ENCODE measurements at regions not wholly inside any gene's neighbourhood (a gene's known extent, or its start where the extent isn't known, plus 50 kb on each side); places are given as distances from the start of the nearest gene placed in this dataset.

- Histone ChIP-seq H3K9ac (no peak overlapping the region), H3K27ac (ENCODE audit: low read depth in 2 of 2, low read length in 1 of 2) (no peak overlapping the region; a peak in 1 of 4 replicates), H3K36me3 (replicated peaks in 1 of 2; ENCODE audit: control insufficient read depth in 1 of 2, insufficient read depth in 2 of 2, low read length in 1 of 2) (no peaks in the 10 kb centered on the region), H4K20me1 (ENCODE audit: insufficient read depth) (no peaks in the 10 kb centered on the region), H3K9me2 (no peaks in the 10 kb centered on the region), H3F3A (replicated peaks; ENCODE audit: insufficient read depth) (no peaks in the 10 kb centered on the region), H3K4me3 (ENCODE audit: low read depth in 2 of 2, low read length in 1 of 2) (no peak overlapping the region), H3K9me3 (no peaks in the 10 kb centered on the region), H3K27me3 (ENCODE audit: insufficient read depth) (no peaks in the 10 kb centered on the region), H3K79me2 (ENCODE audit: insufficient read depth) (no peaks in the 10 kb centered on the region), H2AFZ (ENCODE audit: low read depth) (no peak overlapping the region), H3K4me1 (ENCODE audit: control insufficient read depth in 1 of 2, insufficient read depth in 2 of 2, low read depth in 1 of 2, low read length in 1 of 2) (no peaks in the 10 kb centered on the region), H3K4me2 (no peak overlapping the region)
- POLR2A ChIA-PET, result no interaction called here
- CTCF ChIA-PET, result interaction anchor here (1.3 kb wide), 1 partner anchor 299 kb away, joined by 3 read pairs; no protein-coding TSS in a partner anchor
- DNase-seq, result no peak
- TF ChIP-seq POLR2AphosphoS5 (IDR thresholded peaks at IDR 0.05; ENCODE audit: low read depth, low read length), result no peak
- no peak for TF ChIP-seq MXI1 (IDR thresholded peaks at IDR 0.05; ENCODE audit: low read depth, low read length)
- no peak for TF ChIP-seq USF1 (IDR thresholded peaks at IDR 0.05; ENCODE audit: borderline replicate concordance, low read depth)
- TF ChIP-seq YY1 (IDR thresholded peaks at IDR 0.05; ENCODE audit: low read depth), result no peak
- TF ChIP-seq TAF1 (IDR thresholded peaks at IDR 0.05; ENCODE audit: borderline replicate concordance, low read depth, low read length), result no peak
- TF ChIP-seq, protein P1, sequence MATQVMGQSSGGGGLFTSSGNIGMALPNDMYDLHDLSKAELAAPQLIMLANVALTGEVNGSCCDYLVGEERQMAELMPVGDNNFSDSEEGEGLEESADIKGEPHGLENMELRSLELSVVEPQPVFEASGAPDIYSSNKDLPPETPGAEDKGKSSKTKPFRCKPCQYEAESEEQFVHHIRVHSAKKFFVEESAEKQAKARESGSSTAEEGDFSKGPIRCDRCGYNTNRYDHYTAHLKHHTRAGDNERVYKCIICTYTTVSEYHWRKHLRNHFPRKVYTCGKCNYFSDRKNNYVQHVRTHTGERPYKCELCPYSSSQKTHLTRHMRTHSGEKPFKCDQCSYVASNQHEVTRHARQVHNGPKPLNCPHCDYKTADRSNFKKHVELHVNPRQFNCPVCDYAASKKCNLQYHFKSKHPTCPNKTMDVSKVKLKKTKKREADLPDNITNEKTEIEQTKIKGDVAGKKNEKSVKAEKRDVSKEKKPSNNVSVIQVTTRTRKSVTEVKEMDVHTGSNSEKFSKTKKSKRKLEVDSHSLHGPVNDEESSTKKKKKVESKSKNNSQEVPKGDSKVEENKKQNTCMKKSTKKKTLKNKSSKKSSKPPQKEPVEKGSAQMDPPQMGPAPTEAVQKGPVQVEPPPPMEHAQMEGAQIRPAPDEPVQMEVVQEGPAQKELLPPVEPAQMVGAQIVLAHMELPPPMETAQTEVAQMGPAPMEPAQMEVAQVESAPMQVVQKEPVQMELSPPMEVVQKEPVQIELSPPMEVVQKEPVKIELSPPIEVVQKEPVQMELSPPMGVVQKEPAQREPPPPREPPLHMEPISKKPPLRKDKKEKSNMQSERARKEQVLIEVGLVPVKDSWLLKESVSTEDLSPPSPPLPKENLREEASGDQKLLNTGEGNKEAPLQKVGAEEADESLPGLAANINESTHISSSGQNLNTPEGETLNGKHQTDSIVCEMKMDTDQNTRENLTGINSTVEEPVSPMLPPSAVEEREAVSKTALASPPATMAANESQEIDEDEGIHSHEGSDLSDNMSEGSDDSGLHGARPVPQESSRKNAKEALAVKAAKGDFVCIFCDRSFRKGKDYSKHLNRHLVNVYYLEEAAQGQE (IDR thresholded peaks at IDR 0.05; ENCODE audit: low read depth, low read length), result no peak
- TF ChIP-seq EP300 (IDR thresholded peaks at IDR 0.05; ENCODE audit: borderline replicate concordance in 1 of 2, low read depth in 1 of 2, low read length in 1 of 2), result no peak
- TF ChIP-seq JUND (IDR thresholded peaks at IDR 0.05), result no peak
- TF ChIP-seq MEF2A (IDR thresholded peaks at IDR 0.05; ENCODE audit: borderline replicate concordance, low read depth), result no peak
- TF ChIP-seq NFIC (IDR thresholded peaks at IDR 0.05; ENCODE audit: borderline replicate concordance), result no peak
- no peak for TF ChIP-seq TEAD4 (IDR thresholded peaks at IDR 0.05; ENCODE audit: borderline replicate concordance, insufficient read depth)
- no peak for TF ChIP-seq CHD2 (IDR thresholded peaks at IDR 0.05; ENCODE audit: low read length, partially characterized antibody)
- TF ChIP-seq SMC3 (IDR thresholded peaks at IDR 0.05; ENCODE audit: low read depth, low read length), result no peak
- TF ChIP-seq EZH2phosphoT487 (IDR thresholded peaks at IDR 0.05; ENCODE audit: borderline replicate concordance, low read depth), result no peak
- TF ChIP-seq TCF12 (IDR thresholded peaks at IDR 0.05), result no peak
- no peak for TF ChIP-seq NRF1 (IDR thresholded peaks at IDR 0.05; ENCODE audit: low read depth, low read length)
- TF ChIP-seq, protein P2, sequence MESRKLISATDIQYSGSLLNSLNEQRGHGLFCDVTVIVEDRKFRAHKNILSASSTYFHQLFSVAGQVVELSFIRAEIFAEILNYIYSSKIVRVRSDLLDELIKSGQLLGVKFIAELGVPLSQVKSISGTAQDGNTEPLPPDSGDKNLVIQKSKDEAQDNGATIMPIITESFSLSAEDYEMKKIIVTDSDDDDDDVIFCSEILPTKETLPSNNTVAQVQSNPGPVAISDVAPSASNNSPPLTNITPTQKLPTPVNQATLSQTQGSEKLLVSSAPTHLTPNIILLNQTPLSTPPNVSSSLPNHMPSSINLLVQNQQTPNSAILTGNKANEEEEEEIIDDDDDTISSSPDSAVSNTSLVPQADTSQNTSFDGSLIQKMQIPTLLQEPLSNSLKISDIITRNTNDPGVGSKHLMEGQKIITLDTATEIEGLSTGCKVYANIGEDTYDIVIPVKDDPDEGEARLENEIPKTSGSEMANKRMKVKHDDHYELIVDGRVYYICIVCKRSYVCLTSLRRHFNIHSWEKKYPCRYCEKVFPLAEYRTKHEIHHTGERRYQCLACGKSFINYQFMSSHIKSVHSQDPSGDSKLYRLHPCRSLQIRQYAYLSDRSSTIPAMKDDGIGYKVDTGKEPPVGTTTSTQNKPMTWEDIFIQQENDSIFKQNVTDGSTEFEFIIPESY (IDR thresholded peaks at IDR 0.05; ENCODE audit: borderline replicate concordance, low read depth), result no peak
- TF ChIP-seq, protein P3, sequence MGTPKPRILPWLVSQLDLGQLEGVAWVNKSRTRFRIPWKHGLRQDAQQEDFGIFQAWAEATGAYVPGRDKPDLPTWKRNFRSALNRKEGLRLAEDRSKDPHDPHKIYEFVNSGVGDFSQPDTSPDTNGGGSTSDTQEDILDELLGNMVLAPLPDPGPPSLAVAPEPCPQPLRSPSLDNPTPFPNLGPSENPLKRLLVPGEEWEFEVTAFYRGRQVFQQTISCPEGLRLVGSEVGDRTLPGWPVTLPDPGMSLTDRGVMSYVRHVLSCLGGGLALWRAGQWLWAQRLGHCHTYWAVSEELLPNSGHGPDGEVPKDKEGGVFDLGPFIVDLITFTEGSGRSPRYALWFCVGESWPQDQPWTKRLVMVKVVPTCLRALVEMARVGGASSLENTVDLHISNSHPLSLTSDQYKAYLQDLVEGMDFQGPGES (IDR thresholded peaks at IDR 0.05; ENCODE audit: low read depth, low read length), result no peak
- no peak for TF ChIP-seq USF2 (IDR thresholded peaks at IDR 0.05; ENCODE audit: borderline replicate concordance, low read depth, low read length)
- TF ChIP-seq ELF1 (IDR thresholded peaks at IDR 0.05), result no peak
These were observed 103.1 kb downstream of the MSTN start for GRCh38 chr2:189959450-189959849.
